Heart left ventricle (tissue), 16 donors: ENCODE measurements at regions not wholly inside any gene's neighbourhood (a gene's known extent, or its start where the extent isn't known, plus 50 kb on each side); places are given as distances from the start of the nearest gene placed in this dataset.

Source experiments
- ATAC-seq, 4 donors: fragments of 200-7000 bp; cut with Tn5 transposase; one replicate each; pipeline ENCODE4 v1.9.1; 2020 to 2022; ENCODE audit warnings: moderate library complexity in 4 of 4, mild to moderate bottlenecking in 3 of 4, moderate number of reproducible peaks in 1 of 4
- DNase-seq, 5 donors: peaks; one replicate each; pipeline ENCODE4 v3.0.0-alpha.2; 2020
- H3K27ac ChIP-seq, 12 donors: fragments of 200-600 bp; sonication (generic) in 4 of 12; one replicate each; pipeline versions ENCODE4 v1.5.0 to v1.8.0; 2016 to 2022; ENCODE audit warnings: mild to moderate bottlenecking in 2 of 12
- H3K27me3 ChIP-seq, 9 donors: fragments of 200-600 bp; sonication (generic) in 2 of 9; one replicate each; pipeline versions ENCODE4 v1.5.1 to v1.8.0; 2016 to 2022; ENCODE audit warnings: mild to moderate bottlenecking in 3 of 9
- H3K36me3 ChIP-seq, 9 donors: fragments of 200-600 bp; sonication (generic) in 2 of 9; one replicate each; pipeline versions ENCODE4 v1.5.0 to v1.8.0; 2018 to 2022; ENCODE audit warnings: mild to moderate bottlenecking in 2 of 9
- H3K4me1 ChIP-seq, 12 donors: fragments of 200-600 bp; sonication (generic) in 4 of 12; one replicate each; pipeline versions ENCODE4 v1.5.0 to v1.8.0; 2016 to 2022; ENCODE audit warnings: mild to moderate bottlenecking in 3 of 12
- H3K4me3 ChIP-seq, 12 donors: fragments of 200-600 bp; sonication (generic) in 4 of 12; one replicate each; pipeline versions ENCODE4 v1.5.0 to v1.8.0; 2017 to 2022; ENCODE audit warnings: mild to moderate bottlenecking in 9 of 12, moderate library complexity in 4 of 12
- H3K9me3 ChIP-seq, 12 donors: fragments of 200-600 bp; sonication (generic) in 4 of 12; one replicate each; pipeline versions ENCODE4 v1.5.0 to v1.8.0; 2016 to 2022; ENCODE audit warnings: mild to moderate bottlenecking in 1 of 12
- CTCF ChIP-seq, 12 donors: fragments of 200-600 bp; sonication (generic) in 4 of 12; IDR thresholded peaks; one replicate each; pipeline versions ENCODE4 v1.5.0 to v1.8.0; 2018 to 2022; ENCODE audit warnings: antibody characterized with exemption in 12 of 12, mild to moderate bottlenecking in 5 of 12
- POLR2A ChIP-seq, 2 donors: fragments of 450-650 bp; IDR thresholded peaks; one replicate each; pipeline ENCODE4 v1.6.1; 2017; ENCODE audit warnings: antibody characterized with exemption in 2 of 2, mild to moderate bottlenecking in 2 of 2, moderate library complexity in 2 of 2
- WGBS, 4 donors: extraction: QIAGEN DNeasy Blood & Tissue Kit in 2 of 4; methylation state at CpG; one replicate each; pipeline versions ENCODE4 v1.1.5 to v1.1.7; 2013 to 2018; 5-methylcytosine and 5-hydroxymethylcytosine counted together
- intact Hi-C, 10 donors: fragments of 100-400 bp; cut with DNase I; formaldehyde crosslinking; loops; one replicate each; pipeline versions ENCODE4 v1.11.1 to v1.14.2; 2022
- donor health status: ischemic (EF 13 %, LVEDD 7.1; RV severe dilation, severe dysfunction).
- donor health status: healthy with polysubstance abuse.
- donor health status: DM: no; HTN: yes; CAD: no.
- donor health status: DM: no; HTN: no; CAD: no.
- donor health status: ischemic (EF 25% LVEDD 6.9; RV normal size, moderate dysfunction).
- donor health status: ischemic (EF 25% LVEDD 5.7; RV mildly dilated, moderate dysfunction).
- donor health status: healthy.
- donor health status: DM: yes; HTN: yes; CAD: no.
- donor health status: ischemic (EF 35%, LVEDD 5.7; RV mildly dilated, moderate dysfunction).
- donor health status: nonischemic (EF 11% LVEDD 7.7; RV severe dilation, severe dysfunction).
- donor health status: DM: yes; HTN: yes; CAD: no.
- donor health status: PGD.
- donor health status: ischemic (EF 29% LVEDD 5.4; RV normal size, mild dysfunction).
- donor health status: nonischemic (EF 23%, LVEDD 6.1; RV moderate dilation, normal function).

- ATAC-seq (no peak), DNase-seq (no peak)
- H3K4me1 ChIP-seq = no peaks in the 10 kb centered on the region
- intact Hi-C loops = no loop called here
- H3K4me3 ChIP-seq = no peak overlapping the region
- TF ChIP-seq CTCF (IDR thresholded peaks at IDR 0.05) = no peak
- TF ChIP-seq POLR2A (IDR thresholded peaks at IDR 0.05) = no peak
- WGBS, 4 donors = 81 to 88% (median 82%) methylated on average over 7 of the region's 7 CpGs
- no peaks in the 10 kb centered on the region for H3K36me3 ChIP-seq
- H3K27me3 ChIP-seq = peaks cover 0 to 2% (median 0%) of the 10 kb centered on the region in 9 donors
- no peak overlapping the region for H3K27ac ChIP-seq
- no peaks in the 10 kb centered on the region for H3K9me3 ChIP-seq
These were observed 248.2 kb downstream of the SKAP2 start for GRCh38 chr7:26616235-26616634.

GRCh38 chr7:26617066-26617465, 247.3 kb downstream of the SKAP2 start:
- no peaks in the 10 kb centered on the region for H3K9me3 ChIP-seq
- H3K4me1 ChIP-seq = no peaks in the 10 kb centered on the region
- no peak for TF ChIP-seq CTCF (IDR thresholded peaks at IDR 0.05)
- TF ChIP-seq POLR2A (IDR thresholded peaks at IDR 0.05) = no peak
- H3K4me3 ChIP-seq = no peak overlapping the region
- intact Hi-C loops = no loop called here
- H3K27me3 ChIP-seq = peaks cover 0 to 4% (median 0%) of the 10 kb centered on the region in 9 donors
- ATAC-seq (no peak), DNase-seq (no peak)
- 91 to 96% (median 93%) methylated on average over 7 of the region's 7 CpGs for WGBS, 4 donors
- H3K36me3 ChIP-seq = no peaks in the 10 kb centered on the region
- no peak overlapping the region for H3K27ac ChIP-seq
